SK-N-MC (cell line): ENCODE measurements at regions not wholly inside any gene's neighbourhood (a gene's known extent, or its start where the extent isn't known, plus 50 kb on each side); places are given as distances from the start of the nearest gene placed in this dataset.
"Not testable (repeated sequence)": the region's sequence is repeated elsewhere in the genome, so short reads cannot be mapped to it uniquely, and the experiment has no call there.

Source experiments
- DNase-seq: peaks from one replicate; pipeline ENCODE4 v3.0.0-alpha.2; 2011; ENCODE audit warnings: low read depth, low spot score
- H3K27ac ChIP-seq: fragments of 200-600 bp; sonication (generic); 2 replicates; pipeline ENCODE4 v1.5.1; 2016; ENCODE audit warnings: mixed run types
- H3K36me3 ChIP-seq: fragments of 200-600 bp; sonication (generic); 2 replicates; pipeline ENCODE4 v1.6.1; 2017; ENCODE audit warnings: antibody characterized with exemption, low read length, mixed read lengths; ENCODE audit not compliant: insufficient read depth
- H3K4me3 ChIP-seq: fragments of 200-600 bp; sonication (generic); 2 replicates; pipeline ENCODE4 v1.5.1; 2016
- H3K9ac ChIP-seq: fragments of 200-600 bp; sonication (generic); 2 replicates; pipeline ENCODE4 v1.8.0; 2017; ENCODE audit warnings: mixed run types, mixed read lengths; ENCODE audit not compliant: insufficient read length
- H3K9me3 ChIP-seq: fragments of 200-600 bp; sonication (generic); 2 replicates; pipeline ENCODE4 v1.6.1; 2017; ENCODE audit warnings: low read depth, mild to moderate bottlenecking, antibody characterized with exemption, low read length, moderate library complexity, mixed read lengths
- EZH2 ChIP-seq: fragments of 200-600 bp; sonication (generic); IDR thresholded peaks from one replicate; pipeline ENCODE4 v1.6.1; 2017; ENCODE audit warnings: antibody characterized with exemption
- FOXP2 ChIP-seq: optimal IDR thresholded peaks from 2 replicates; pipeline ENCODE3; 2011; ENCODE audit warnings: mild to moderate bottlenecking, moderate library complexity; ENCODE audit not compliant: insufficient read depth; ENCODE audit errors: extremely low read length, control extremely low read depth
- POLR2AphosphoS5 ChIP-seq: IDR thresholded peaks from 2 replicates; pipeline ENCODE4 v1.6.1; 2012; ENCODE audit warnings: mild to moderate bottlenecking, low read depth, low read length, borderline replicate concordance

DNA sequence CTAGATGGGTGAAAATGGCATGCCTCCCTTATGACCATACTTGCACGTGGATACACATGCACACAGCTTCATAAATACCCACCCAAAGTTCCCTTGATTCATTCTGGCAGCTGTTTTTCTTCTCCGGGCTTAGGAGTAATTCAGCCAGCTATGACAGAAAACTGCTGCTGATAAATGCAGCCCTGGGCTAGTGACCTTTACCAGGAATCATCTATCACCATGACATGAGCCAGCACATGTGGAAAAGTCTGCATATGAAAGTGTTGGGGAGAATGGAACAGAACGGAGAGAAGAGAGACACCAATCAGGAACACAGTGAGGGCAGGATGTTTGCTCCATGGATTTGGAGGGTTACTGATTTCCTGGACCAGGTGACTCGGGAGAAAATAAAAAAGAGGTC, 706.3 kb downstream of the PDCD6IP start:
- Histone ChIP-seq H3K9me3 (no peaks in the 10 kb centered on the region), H3K4me3 (no peak overlapping the region), H3K27ac (no peak overlapping the region), H3K9ac (no peak overlapping the region), H3K36me3 (no peaks in the 10 kb centered on the region)
- TF ChIP-seq EZH2 = no peak
- TF ChIP-seq POLR2AphosphoS5 = no peak
- no peak for TF ChIP-seq FOXP2
- DNase-seq = no peak

GRCh38 chr3:34508732-34509131, 710.3 kb downstream of the PDCD6IP start:
- DNase-seq = no peak
- TF ChIP-seq POLR2AphosphoS5 (no peak), FOXP2 (no peak), EZH2 (no peak)
- Histone ChIP-seq H3K4me3 (no peak overlapping the region), H3K36me3 (no peaks in the 10 kb centered on the region), H3K27ac (no peak overlapping the region), H3K9me3 (no peaks in the 10 kb centered on the region), H3K9ac (no peak overlapping the region)

GRCh38 chr3:34511891-34512290, 713.5 kb downstream of the PDCD6IP start:
- Histone ChIP-seq H3K9ac (no peak overlapping the region), H3K4me3 (no peak overlapping the region), H3K27ac (no peak overlapping the region), H3K9me3 (no peaks in the 10 kb centered on the region), H3K36me3 (no peaks in the 10 kb centered on the region)
- DNase-seq = no peak
- TF ChIP-seq FOXP2 (no peak), POLR2AphosphoS5 (no peak), EZH2 (no peak)

DNA sequence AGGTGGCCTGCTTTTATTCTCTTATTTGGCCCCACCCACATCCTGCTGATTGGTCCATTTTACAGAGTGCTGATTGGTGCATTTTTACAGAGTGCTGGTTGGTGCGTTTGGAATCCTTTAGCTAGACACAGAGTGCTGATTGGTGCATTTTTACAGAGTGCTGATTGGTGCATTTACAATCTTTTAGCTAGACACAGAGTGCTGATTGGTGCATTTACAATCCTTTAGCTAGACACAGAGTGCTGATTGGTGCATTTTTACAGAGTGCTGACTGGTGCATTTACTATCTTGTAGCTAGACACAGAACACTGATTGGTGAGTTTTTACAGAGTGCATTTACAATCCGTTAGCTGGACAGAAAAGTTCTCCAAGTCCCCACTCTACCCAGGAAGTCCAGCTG, 720.6 kb downstream of the PDCD6IP start:
- not testable (repeated sequence) for H3K36me3 ChIP-seq, DNase-seq, H3K4me3 ChIP-seq, H3K9ac ChIP-seq, H3K9me3 ChIP-seq, H3K27ac ChIP-seq

DNA sequence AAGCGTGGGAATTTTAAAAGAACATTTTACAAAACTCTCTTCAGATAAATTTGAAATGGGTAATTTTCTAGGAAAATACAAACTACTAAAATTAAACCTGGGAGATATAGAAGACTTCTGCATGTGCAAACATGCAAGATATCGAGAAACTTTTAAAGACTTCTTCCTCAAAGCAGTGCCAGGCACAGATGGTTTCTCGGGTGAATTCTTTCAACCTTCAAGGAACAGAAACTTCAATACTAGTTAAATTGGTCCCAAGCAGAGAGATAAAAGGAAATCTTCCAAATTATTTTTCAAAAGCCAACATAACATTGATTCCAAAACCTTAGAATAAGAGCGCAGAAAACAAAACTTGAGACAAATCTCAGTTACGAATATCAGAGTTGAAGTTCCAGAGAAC, 732.7 kb downstream of the PDCD6IP start:
- Histone ChIP-seq H3K27ac (no peak overlapping the region), H3K9ac (no peak overlapping the region), H3K36me3 (no peaks in the 10 kb centered on the region), H3K4me3 (no peak overlapping the region), H3K9me3 (no peaks in the 10 kb centered on the region)
- TF ChIP-seq POLR2AphosphoS5 (no peak), FOXP2 (no peak), EZH2 (no peak)
- DNase-seq = no peak

GRCh38 chr3:34533451-34533850, 735.0 kb downstream of the PDCD6IP start:
- no peak overlapping the region for H3K9ac ChIP-seq
- TF ChIP-seq EZH2 = no peak
- H3K9me3 ChIP-seq = no peaks in the 10 kb centered on the region
- no peak overlapping the region for H3K4me3 ChIP-seq
- no peaks in the 10 kb centered on the region for H3K36me3 ChIP-seq
- H3K27ac ChIP-seq = no peak overlapping the region
- no peak for DNase-seq

- Histone ChIP-seq H3K27ac (no peak overlapping the region), H3K4me3 (no peak overlapping the region), H3K9me3 (no peaks in the 10 kb centered on the region), H3K9ac (no peak overlapping the region), H3K36me3 (no peaks in the 10 kb centered on the region)
- DNase-seq = no peak
- no peak for TF ChIP-seq FOXP2
- no peak for TF ChIP-seq POLR2AphosphoS5
- TF ChIP-seq EZH2 = no peak
Observed at GRCh38 chr3:34534013-34534412, 735.6 kb downstream of the PDCD6IP start.

- Histone ChIP-seq H3K4me3 (no peak overlapping the region), H3K9ac (no peak overlapping the region), H3K36me3 (no peaks in the 10 kb centered on the region), H3K9me3 (no peaks in the 10 kb centered on the region), H3K27ac (no peak overlapping the region)
- DNase-seq = no peak
- no peak for TF ChIP-seq POLR2AphosphoS5
- TF ChIP-seq FOXP2 = no peak
Observed at GRCh38 chr3:34544136-34544535, 745.7 kb downstream of the PDCD6IP start.

DNA sequence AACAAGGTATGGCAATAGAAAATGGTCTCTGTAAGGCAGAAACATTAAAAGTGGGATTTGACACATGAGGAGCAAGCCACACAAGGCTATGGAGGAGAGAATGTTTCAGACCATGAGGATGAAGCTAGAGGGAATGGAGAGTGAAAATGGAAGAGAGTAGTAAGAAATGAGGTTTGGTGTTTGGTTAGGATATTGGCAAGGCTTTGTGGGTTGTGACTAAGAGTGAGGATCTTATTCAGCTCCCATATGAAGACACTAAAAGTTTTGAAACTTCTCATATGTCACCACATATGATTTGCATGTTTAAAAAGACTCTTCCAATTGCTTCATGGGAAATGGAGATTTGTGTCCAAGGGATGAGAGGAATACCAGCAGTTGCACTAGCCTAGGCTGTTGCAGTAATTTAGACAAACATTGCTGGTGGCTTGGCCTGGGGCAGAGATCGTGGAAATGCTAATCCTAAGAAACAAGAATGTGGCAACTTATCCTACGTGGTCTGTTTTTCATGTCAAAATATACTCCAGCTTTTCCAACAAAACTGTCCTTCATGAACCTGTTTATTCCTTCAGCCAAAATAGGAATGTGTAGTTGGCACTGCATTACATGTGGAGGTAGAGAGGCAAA, 749.0 kb downstream of the PDCD6IP start:
- no peak for DNase-seq
- H3K36me3 ChIP-seq = no peaks in the 10 kb centered on the region
- H3K27ac ChIP-seq = no peak overlapping the region
- TF ChIP-seq EZH2 (no peak), POLR2AphosphoS5 (no peak)
- no peak overlapping the region for H3K4me3 ChIP-seq
- H3K9me3 ChIP-seq = no peaks in the 10 kb centered on the region
- H3K9ac ChIP-seq = no peak overlapping the region

DNA sequence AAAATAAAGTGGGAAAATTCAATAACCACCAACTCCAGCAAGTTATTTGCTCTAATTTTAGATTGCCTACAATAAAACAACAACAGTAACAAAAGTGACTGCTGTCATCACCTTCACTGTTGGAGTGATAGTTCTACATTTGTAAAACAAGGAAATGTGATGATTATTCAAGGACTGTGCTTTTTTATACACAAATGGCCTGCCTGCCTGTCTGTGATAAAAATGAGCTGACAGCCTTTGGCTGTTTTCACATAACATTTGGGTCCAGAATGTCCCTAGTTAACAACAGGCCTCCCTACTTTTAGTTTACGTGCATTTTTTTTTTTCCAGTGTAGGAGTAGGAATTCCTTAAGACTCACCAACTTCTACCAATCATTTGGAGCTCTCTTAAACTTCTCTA, 768.8 kb downstream of the PDCD6IP start:
- Histone ChIP-seq H3K27ac (no peak overlapping the region), H3K9me3 (no peaks in the 10 kb centered on the region), H3K9ac (no peak overlapping the region), H3K36me3 (no peaks in the 10 kb centered on the region), H3K4me3 (no peak overlapping the region)
- no peak for DNase-seq
- TF ChIP-seq POLR2AphosphoS5 (no peak), EZH2 (no peak), FOXP2 (no peak)
